ENCODE measurements at regions not wholly inside any gene's neighbourhood (a gene's known extent, or its start where the extent isn't known, plus 50 kb on each side); places are given as distances from the start of the nearest gene placed in this dataset.

DNA sequence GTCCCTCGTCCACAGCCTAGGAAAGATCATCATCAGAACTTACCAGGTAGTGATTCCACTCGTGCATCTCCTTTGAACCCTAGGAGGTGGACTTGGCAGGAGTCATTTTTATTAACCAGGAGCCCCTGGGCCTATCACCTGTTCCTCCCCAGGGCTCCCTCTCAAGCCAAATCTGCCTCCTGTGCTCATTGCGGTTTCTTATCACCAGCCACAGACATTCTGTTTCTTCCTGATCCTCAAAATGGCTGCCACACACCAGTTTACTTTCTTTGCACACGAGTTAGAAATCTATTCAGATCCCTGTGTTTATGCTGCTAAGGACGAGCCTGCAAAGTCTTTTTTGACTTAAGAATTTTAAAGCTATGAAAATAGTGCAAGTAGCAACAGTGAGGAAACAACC lies 354.5 kb upstream of the BOD1L1 start:
- TF ChIP-seq GATA2 (IDR thresholded peaks at IDR 0.05; ENCODE audit: low read depth, low read length): no peak
- TF ChIP-seq GATA3 (IDR thresholded peaks at IDR 0.05; ENCODE audit: low read depth, low read length): no peak

DNA sequence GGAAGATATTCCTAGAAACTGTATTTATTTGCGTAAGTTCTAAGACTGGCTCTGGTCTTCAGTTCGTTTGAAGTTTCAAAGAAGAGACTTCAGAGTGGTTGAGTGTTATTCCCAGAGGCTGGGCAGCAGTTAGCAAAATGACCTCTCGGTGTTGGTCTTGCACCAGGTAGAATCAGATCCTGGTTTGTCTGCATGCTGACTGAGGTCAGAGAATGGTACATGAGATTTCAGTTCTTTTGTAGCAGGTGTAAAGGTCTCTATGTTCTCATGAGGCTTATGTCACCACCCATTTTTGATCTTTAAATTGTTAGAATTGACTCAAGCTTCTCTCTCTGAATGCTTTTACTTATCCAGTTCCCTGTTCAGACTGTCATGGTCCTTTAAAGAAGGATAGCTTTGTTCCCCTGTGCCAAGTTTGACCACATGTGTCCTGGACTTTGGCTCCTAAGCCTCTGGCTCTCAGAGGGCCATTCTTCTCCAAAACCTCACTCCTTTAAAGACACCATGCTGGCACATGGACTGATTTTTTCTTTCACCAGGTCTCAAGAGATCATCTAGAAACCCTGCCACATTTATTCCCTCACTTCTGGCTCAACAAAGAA lies 355.8 kb upstream of the BOD1L1 start:
- TF ChIP-seq GATA3 (IDR thresholded peaks at IDR 0.05; ENCODE audit: low read depth, low read length): no peak
- TF ChIP-seq GATA2 (IDR thresholded peaks at IDR 0.05; ENCODE audit: low read depth, low read length): no peak

DNA sequence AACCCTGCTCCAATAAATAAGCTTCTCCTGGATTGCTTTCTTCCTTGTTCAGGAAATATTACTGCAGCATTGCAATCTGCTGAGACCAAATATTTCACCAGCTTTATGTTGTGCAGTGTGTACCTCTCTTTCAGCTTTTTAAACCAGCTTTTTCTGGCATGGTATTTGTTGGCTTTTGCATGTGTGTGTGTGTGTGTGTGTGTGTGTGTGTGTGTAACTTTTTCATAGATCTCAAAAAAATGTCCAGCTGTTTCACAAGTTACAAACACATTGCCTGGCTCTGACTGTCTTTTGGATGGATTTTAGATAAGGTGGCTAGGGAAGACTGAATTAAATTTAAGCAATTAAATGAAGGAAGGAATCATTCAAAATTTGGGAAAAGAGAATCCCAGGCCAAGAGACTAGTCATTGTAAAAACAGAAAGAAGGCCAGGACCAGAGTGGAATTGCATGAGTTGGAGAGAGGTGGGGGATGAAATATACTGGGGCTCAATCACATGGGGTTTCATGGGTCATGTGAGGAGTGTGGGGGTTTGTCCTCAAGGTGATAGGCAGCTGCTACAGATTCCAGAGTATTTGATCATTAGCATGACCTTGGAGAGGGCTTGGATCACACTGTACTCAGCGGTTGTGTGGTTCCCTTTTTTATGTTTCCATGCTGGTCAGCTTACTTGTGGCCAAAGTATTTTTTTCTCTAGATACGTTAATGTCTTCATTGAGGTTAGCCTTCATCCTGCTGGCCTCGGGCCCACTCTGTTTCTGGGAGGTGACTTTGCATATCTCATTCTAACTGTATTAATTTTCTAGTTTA lies 357.7 kb upstream of the BOD1L1 start:
- TF ChIP-seq GATA3 (IDR thresholded peaks at IDR 0.05; ENCODE audit: low read depth, low read length) (no peak), GATA2 (IDR thresholded peaks at IDR 0.05; ENCODE audit: low read depth, low read length) (no peak)

DNA sequence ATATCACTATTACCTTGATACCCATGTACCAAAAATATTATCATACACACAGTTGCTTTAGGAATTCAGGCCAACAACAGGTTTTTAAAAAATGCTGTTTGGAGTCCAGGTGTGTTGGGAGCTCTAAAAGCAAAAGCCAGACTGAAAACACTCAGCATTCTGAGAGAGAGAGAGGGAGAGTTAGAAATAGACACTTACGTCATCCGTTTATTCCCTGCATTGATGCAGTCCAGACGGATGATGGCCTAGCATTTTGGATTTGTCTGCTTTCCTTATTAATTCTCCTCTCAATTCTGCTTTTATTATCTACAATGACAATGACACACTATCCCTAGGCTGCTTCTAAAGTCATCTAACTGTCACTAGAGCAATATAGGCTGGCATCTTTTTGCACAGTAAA lies 358.3 kb upstream of the BOD1L1 start:
- TF ChIP-seq GATA2 (IDR thresholded peaks at IDR 0.05; ENCODE audit: low read depth, low read length) (no peak), GATA3 (IDR thresholded peaks at IDR 0.05; ENCODE audit: low read depth, low read length) (no peak)

DNA sequence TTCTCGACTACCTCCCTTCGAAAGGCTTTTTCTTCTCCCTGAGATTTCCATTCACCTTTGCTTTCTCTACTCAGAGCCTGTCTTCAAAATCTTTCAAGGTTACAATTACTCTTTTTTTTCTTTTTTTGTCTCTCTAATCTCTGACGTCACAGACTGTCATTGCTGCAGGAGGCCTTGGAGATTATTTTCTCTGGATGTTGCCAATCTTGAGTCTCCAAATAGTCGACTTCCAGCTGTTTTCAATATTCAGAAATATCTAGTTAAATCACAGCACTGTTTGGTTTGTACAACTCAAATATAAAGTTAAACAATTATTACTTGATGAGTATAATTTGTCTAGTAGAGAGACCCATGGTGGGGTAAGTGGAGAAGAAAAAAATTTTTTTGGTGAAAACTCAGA lies 359.0 kb upstream of the BOD1L1 start:
- TF ChIP-seq GATA3 (IDR thresholded peaks at IDR 0.05; ENCODE audit: low read depth, low read length): no peak
- TF ChIP-seq GATA2 (IDR thresholded peaks at IDR 0.05; ENCODE audit: low read depth, low read length): no peak

DNA sequence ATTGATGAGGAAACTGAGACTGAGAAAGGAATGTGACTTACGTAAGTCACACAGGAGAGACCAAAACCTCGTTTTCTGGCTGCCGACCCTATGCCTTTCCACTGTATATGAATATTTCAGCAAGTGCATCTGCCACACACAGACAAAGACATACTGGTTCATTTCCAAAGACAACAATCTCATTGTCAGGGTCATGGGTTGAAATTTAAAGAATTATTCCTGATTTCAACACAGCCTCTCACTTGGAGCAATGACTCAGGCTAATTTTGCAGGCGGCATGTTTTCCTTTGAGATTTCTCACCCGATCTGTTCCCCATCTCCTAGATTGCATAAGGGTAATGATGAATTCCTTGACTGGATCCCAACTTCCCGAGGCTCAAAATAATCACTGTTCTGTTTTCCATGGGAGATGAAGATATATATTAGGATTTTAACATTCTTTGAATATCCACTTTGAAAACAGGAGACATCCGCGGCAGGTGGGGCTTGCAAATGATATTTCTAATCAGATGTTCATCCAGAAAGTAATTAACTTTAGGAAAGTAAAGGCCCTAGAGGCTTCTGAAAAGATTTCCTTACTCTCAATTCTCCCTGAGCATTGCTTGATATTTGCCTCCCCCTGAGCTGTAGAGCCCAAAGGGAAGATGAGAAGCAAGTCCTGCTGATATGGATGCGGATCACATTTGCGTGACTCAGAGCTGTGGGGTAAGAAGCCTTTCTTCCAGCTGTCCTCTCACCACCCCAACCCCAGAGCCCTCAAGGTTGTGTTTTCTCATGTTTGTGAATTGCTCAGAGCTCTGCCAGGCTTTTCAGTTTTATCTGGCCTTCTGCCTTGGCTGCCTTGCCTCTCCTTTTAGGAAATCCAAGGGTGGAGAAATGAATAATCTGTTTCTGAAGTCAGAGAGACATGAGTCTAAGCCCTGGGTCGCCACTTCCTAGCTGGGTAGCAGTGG lies 361.1 kb upstream of the BOD1L1 start:
- no peak for TF ChIP-seq GATA3 (IDR thresholded peaks at IDR 0.05; ENCODE audit: low read depth, low read length)
- no peak for TF ChIP-seq GATA2 (IDR thresholded peaks at IDR 0.05; ENCODE audit: low read depth, low read length)

DNA sequence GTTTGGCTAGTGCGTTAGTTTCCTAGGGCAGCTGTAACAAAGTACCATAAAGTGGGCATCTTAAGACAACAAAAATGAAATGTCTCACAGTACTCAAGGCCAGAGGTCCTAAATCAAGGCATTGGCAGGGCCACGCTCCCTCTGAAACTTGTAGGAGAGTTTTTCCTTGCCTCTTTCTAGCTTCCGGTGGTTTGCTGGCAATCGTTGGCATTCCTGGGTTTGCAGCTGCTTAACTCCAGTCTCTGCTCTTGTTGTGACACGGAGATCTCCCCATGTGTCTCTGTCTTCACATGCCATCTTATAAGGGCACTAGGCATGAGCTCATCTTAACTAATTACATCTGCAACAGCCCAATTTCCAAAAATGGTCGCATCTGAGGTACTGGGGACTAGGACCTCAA lies 362.0 kb upstream of the BOD1L1 start:
- TF ChIP-seq GATA3 (IDR thresholded peaks at IDR 0.05; ENCODE audit: low read depth, low read length): no peak
- TF ChIP-seq GATA2 (IDR thresholded peaks at IDR 0.05; ENCODE audit: low read depth, low read length): no peak

DNA sequence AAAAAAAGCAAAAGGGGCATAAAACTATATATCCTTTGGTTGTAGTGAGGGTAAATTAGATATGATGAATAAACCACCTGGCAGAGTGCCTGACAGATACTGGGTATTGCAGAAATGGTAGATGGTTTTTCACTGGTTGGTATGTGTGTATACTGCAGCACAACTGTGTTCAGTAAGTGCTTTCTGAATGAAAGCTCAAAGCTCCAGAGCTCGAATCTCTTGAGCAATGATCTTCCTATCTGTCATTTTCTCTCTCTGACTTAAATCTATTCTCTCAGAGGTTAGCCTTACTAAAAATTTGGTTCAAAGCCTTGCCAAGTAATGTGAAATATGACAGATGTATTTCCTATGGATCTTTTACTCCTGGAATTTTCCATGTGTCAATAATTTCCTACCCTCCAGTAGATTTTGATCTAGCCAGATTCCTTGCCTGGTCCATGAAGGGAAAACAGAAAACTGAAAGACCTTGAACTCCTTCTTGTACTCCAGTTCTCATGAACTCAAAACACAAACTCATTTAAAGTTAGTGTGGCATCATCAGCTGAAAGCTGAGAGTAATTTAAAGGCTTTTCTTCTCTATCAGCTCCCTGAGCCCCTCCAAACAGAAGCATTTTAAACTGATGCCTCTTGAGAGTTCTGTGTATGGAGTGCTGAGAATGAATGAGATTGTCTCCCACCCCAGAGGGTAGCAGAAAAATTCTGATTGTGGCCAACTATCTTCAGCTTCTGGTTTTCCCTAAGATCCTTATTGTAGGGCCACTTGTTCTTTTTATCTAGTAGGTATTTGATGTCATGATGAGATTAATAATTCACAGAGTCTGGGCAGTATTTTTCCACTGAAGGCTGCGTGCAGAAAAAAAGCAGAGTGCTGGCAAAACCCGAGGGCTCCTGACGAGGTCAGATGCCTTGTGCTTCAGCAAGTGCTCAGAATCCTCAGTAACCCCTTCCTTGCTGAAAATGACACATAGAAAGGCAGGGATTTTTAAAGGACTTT lies 363.4 kb upstream of the BOD1L1 start:
- no peak for TF ChIP-seq GATA3 (IDR thresholded peaks at IDR 0.05; ENCODE audit: low read depth, low read length)
- no peak for TF ChIP-seq GATA2 (IDR thresholded peaks at IDR 0.05; ENCODE audit: low read depth, low read length)

DNA sequence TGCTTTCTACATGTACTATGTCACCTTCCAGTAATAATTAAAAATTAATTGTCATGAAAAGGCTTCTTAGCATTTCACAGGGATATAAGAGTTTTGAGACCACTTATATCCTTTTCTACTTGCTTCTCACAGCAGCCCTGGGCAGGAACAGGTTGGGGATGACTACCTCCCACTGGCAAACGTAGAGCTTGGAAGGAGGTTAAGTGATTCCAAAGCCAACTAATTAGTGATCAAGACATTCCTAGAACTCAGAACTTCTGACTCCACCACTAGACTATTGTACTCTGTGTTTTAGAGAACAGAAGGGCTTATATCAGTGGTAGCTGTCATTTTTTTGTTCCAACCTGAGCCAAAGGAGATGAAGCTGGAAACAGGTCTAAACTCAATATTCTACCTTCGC lies 364.5 kb upstream of the BOD1L1 start:
- TF ChIP-seq GATA2 (IDR thresholded peaks at IDR 0.05; ENCODE audit: low read depth, low read length) (no peak), GATA3 (IDR thresholded peaks at IDR 0.05; ENCODE audit: low read depth, low read length) (no peak)

DNA sequence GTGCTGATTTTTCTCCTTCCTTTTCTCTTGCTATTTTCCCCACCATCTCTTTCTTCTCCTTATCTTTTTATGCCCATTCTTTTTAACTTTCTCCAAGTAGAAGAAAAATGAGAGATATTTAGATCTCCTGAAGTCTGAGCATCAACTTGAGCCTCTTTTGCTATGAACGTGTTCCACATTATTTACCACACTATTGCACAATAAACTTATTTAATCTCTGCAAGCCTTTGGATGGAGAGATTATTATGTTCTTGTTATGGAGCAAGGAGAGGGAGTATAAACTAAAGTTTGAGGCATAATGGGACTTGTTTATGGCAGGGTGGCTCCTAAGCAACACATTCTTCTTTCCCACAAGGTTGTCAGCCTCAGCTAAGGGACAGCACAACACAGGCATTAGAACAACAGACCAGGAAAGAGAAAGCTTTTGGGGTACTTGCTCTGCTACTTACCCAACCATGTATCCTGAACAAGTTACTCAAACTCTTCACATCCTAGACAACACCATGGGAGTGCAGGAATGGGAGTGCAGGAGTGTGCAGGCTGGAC lies 365.5 kb upstream of the BOD1L1 start:
- no peak for TF ChIP-seq GATA3 (IDR thresholded peaks at IDR 0.05; ENCODE audit: low read depth, low read length)
- no peak for TF ChIP-seq GATA2 (IDR thresholded peaks at IDR 0.05; ENCODE audit: low read depth, low read length)

DNA sequence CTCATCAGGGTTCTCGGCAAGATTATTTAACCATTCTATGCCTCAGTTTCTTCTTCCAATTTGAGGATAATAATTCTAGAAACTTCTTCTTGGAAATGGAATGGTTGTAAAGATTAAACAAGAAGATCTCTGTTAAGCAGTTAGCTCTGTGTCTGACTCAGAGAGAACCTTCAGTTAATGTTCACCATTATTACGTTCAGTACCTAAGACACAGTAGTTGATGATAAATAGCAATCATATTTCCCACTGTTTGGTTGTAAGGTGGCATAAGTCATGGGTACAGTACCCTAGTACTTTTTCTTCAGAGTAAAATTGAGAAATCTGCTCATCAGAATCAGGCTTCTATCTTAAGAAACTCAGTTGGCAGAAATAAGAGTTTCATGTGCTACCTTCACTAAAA lies 366.5 kb upstream of the BOD1L1 start:
- no peak for TF ChIP-seq GATA2 (IDR thresholded peaks at IDR 0.05; ENCODE audit: low read depth, low read length)
- TF ChIP-seq GATA3 (IDR thresholded peaks at IDR 0.05; ENCODE audit: low read depth, low read length): no peak

DNA sequence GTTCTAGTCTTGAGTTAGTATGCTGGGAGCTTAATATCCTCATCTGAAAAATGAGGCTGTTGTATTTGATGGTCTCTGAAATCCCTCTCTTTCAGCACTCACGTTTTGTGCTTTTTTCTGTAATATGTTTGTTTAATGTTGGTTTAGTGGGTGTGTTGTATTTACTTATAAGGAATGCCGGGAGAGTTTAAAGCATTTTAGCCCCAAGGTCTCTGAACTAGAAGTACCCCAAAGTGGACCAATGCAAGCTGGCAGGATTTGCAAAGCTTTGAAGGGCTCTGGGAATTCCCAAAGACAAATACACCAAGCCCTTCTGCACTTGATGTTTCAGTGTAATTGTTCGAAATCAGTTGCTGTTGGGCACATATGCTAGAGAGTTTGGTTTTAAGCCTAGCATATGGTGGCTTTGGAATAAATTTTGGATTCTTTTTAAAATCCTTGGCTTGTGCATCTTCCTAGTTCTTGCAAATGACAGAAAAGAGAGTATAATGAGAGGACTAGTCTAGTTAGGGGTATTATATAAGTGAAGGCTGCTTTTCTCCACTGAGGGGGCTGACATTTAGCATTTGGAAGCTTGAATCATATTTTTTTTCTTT lies 371.4 kb upstream of the BOD1L1 start:
- TF ChIP-seq GATA2 (IDR thresholded peaks at IDR 0.05; ENCODE audit: low read depth, low read length): no peak
- TF ChIP-seq GATA3 (IDR thresholded peaks at IDR 0.05; ENCODE audit: low read depth, low read length): no peak

Data from SH-SY5Y (cell line).